ENCODE measurements at regions not wholly inside any gene's neighbourhood (a gene's known extent, or its start where the extent isn't known, plus 50 kb on each side); places are given as distances from the start of the nearest gene placed in this dataset.

- Histone ChIP-seq H3K27ac (ENCODE audit: extremely low read depth, low read depth, low read length) (no peak overlapping the region), H4K20me1 (replicated peaks; ENCODE audit: control insufficient read depth, insufficient read depth, low read length) (no peaks in the 10 kb centered on the region), H3K79me2 (ENCODE audit: control insufficient read depth, insufficient read depth, low read length) (no peaks in the 10 kb centered on the region), H3K36me3 (ENCODE audit: control insufficient read depth, insufficient read depth, low read length) (no peaks in the 10 kb centered on the region), H2AFZ (ENCODE audit: low read depth, low read length) (no peak overlapping the region), H3K9ac (ENCODE audit: insufficient read depth in 1 of 2, low read depth in 2 of 2, low read length in 2 of 2) (no peak overlapping the region), H3K4me3 (no peak overlapping the region), H3K9me1 (ENCODE audit: control insufficient read depth, insufficient read depth, low read length) (no peaks in the 10 kb centered on the region), H3K9me3 (replicated peaks; ENCODE audit: control insufficient read depth, insufficient read depth, low read depth, low read length) (no peaks in the 10 kb centered on the region), H3K4me1 (replicated peaks in 1 of 2; ENCODE audit: control insufficient read depth in 2 of 2, insufficient read depth in 2 of 2, low read length in 2 of 2) (no peaks in the 10 kb centered on the region), H3K27me3 (ENCODE audit: control insufficient read depth in 2 of 2, insufficient read depth in 2 of 2, low read length in 2 of 2) (no peaks in the 10 kb centered on the region; a peak in 1 of 5 replicates), H3K4me2 (ENCODE audit: insufficient read depth, low read length) (no peak overlapping the region)
- in situ Hi-C loops (cut with MboI): loop anchor here (25.0 kb wide), 2 partner anchors 1067 to 1817 kb away; no protein-coding TSS in a partner anchor
- no TSS peak for BruUV-seq (replicated peaks)
- TF ChIP-seq GMEB1 (CRISPR knock-in tag; IDR thresholded peaks at IDR 0.05) (no peak), PHB (CRISPR knock-in tag; IDR thresholded peaks at IDR 0.05) (no peak), MXI1 (IDR thresholded peaks at IDR 0.05; ENCODE audit: low read depth, low read length) (no peak), ZNF592 (IDR thresholded peaks at IDR 0.05) (no peak), RBM15 (IDR thresholded peaks at IDR 0.05; ENCODE audit: insufficient read depth, low read length) (no peak), CBX5 (IDR thresholded peaks at IDR 0.05; ENCODE audit: borderline replicate concordance, low read depth) (no peak), ARID3A (IDR thresholded peaks at IDR 0.05; ENCODE audit: borderline replicate concordance, low read depth, low read length) (no peak), CXXC5 (CRISPR knock-in tag; IDR thresholded peaks at IDR 0.05) (no peak), RFX1 (IDR thresholded peaks at IDR 0.05) (no peak), AFF4 (CRISPR knock-in tag; IDR thresholded peaks at IDR 0.05) (no peak), PURB (CRISPR knock-in tag; IDR thresholded peaks at IDR 0.05; ENCODE audit: low read depth) (no peak)
- DNase-seq (ENCODE audit: extremely low read depth in 1 of 4, low spot score in 3 of 4) (no peak), ATAC-seq (no peak), FAIRE-seq (no peak)
- WGBS (ENCODE audit: insufficient coverage, low coverage, missing lambda C conversion rate): 0% methylated on average over 1 of the region's 1 CpG
- CTCF ChIA-PET (ENCODE audit: low intra/inter-chr PET ratio): no interaction called here
- intact Hi-C loops (cut with micrococcal nuclease): no loop called here
- POLR2A ChIA-PET: no interaction called here
Observed at GRCh38 chr12:98379106-98379505, 136.3 kb upstream of the TMPO start.

Data from K562 (cell line).